Activated CD8-positive, alpha-beta T cell treated with anti-CD3 and anti-CD28 coated beads for 36 hours (primary cell): ENCODE measurements at regions not wholly inside any gene's neighbourhood (a gene's known extent, or its start where the extent isn't known, plus 50 kb on each side); places are given as distances from the start of the nearest gene placed in this dataset.

Experiments used
- ATAC-seq: fragments of 200-7000 bp; cut with Tn5 transposase; one replicate; pipeline ENCODE4 v1.10.0; 2021; ENCODE audit warnings: mild to moderate bottlenecking, moderate library complexity
- CTCF ChIA-PET: fragments of 350-600 bp; sonication (Branson Sonifier 250); formaldehyde crosslinking; loops from one replicate; lab custom pipeline; 2021; ENCODE audit warnings: antibody characterized with exemption; lab: Charles Lee
- POLR2A ChIA-PET: fragments of 350-600 bp; sonication (Branson Sonifier 250); formaldehyde crosslinking; loops from one replicate; lab custom pipeline; 2021; ENCODE audit warnings: antibody characterized with exemption; lab: Charles Lee
- DNase-seq: peaks from one replicate; pipeline ENCODE4 v3.0.0-alpha.2; 2020
- H3K27ac Mint-ChIP-seq: one replicate; pipeline ENCODE4 v1.8.0; 2021; ENCODE audit warnings: mild to moderate bottlenecking, mixed read lengths
- H3K27me3 Mint-ChIP-seq: one replicate; pipeline ENCODE4 v1.8.0; 2021; ENCODE audit warnings: mixed read lengths
- H3K36me3 Mint-ChIP-seq: one replicate; pipeline ENCODE4 v1.8.0; 2021; ENCODE audit warnings: low read depth, mixed read lengths
- H3K4me1 Mint-ChIP-seq: one replicate; pipeline ENCODE4 v1.8.0; 2021; ENCODE audit warnings: low read depth, mixed read lengths
- H3K4me3 Mint-ChIP-seq: one replicate; pipeline ENCODE4 v1.8.0; 2021; ENCODE audit warnings: mild to moderate bottlenecking, moderate library complexity, mixed read lengths
- H3K9me3 Mint-ChIP-seq: one replicate; pipeline ENCODE4 v1.8.0; 2021; ENCODE audit warnings: mixed read lengths
- CTCF ChIP-seq: fragments of 200-600 bp; IDR thresholded peaks from one replicate; pipeline ENCODE4 v1.8.0; 2022; ENCODE audit warnings: antibody characterized with exemption, mild to moderate bottlenecking
- intact Hi-C: fragments of 100-400 bp; cut with micrococcal nuclease; formaldehyde crosslinking; loops from one replicate; pipeline ENCODE4 v1.10.0; 2022

GRCh38 chr12:5232826-5233500 is 189.3 kb downstream of the KCNA5 start:
- ATAC-seq, result no peak
- Mint-ChIP-seq H3K4me1 (no peaks in the 10 kb centered on the region), H3K36me3 (no peaks in the 10 kb centered on the region), H3K9me3 (no peaks in the 10 kb centered on the region), H3K27me3 (peaks cover 8% of the 10 kb centered on the region), H3K4me3 (no peak overlapping the region), H3K27ac (no peak overlapping the region)
- intact Hi-C loops, result no loop called here
- DNase-seq, result no peak
- no peak for TF ChIP-seq CTCF
- CTCF ChIA-PET, result no interaction called here
- POLR2A ChIA-PET, result no interaction called here

GRCh38 chr12:5236022-5236640 is 192.5 kb downstream of the KCNA5 start:
- Mint-ChIP-seq H3K27me3 (peaks cover 8% of the 10 kb centered on the region), H3K9me3 (no peaks in the 10 kb centered on the region), H3K4me3 (no peak overlapping the region), H3K4me1 (no peaks in the 10 kb centered on the region), H3K27ac (no peak overlapping the region), H3K36me3 (no peaks in the 10 kb centered on the region)
- DNase-seq, result no peak
- intact Hi-C loops, result no loop called here
- POLR2A ChIA-PET, result no interaction called here
- no peak for ATAC-seq
- CTCF ChIA-PET, result no interaction called here
- TF ChIP-seq CTCF, result no peak

GRCh38 chr12:5242440-5242839 is 189.5 kb upstream of the NTF3 start:
- H3K27me3 Mint-ChIP-seq, result no peaks in the 10 kb centered on the region
- no peak for DNase-seq
- CTCF ChIA-PET, result no interaction called here
- no peaks in the 10 kb centered on the region for H3K9me3 Mint-ChIP-seq
- intact Hi-C loops, result no loop called here
- no peaks in the 10 kb centered on the region for H3K36me3 Mint-ChIP-seq
- no peaks in the 10 kb centered on the region for H3K4me1 Mint-ChIP-seq
- H3K27ac Mint-ChIP-seq, result no peak overlapping the region
- ATAC-seq, result no peak
- TF ChIP-seq CTCF, result no peak
- no peak overlapping the region for H3K4me3 Mint-ChIP-seq
- POLR2A ChIA-PET, result no interaction called here

- ChIA-PET POLR2A (no interaction called here), CTCF (interaction anchor here (1.0 kb wide), 1 partner anchor 9 kb away, joined by 3 read pairs; no protein-coding TSS in a partner anchor)
- ATAC-seq (no peak), DNase-seq (no peak)
- no peaks in the 10 kb centered on the region for H3K27me3 Mint-ChIP-seq
- no peaks in the 10 kb centered on the region for H3K36me3 Mint-ChIP-seq
- no peaks in the 10 kb centered on the region for H3K4me1 Mint-ChIP-seq
- H3K4me3 Mint-ChIP-seq, result no peak overlapping the region
- TF ChIP-seq CTCF, result no peak
- intact Hi-C loops, result no loop called here
- H3K9me3 Mint-ChIP-seq, result no peaks in the 10 kb centered on the region
- H3K27ac Mint-ChIP-seq, result no peak overlapping the region
Measured at GRCh38 chr12:5243014-5243413, 188.9 kb upstream of the NTF3 start.

- CTCF ChIA-PET, result no interaction called here
- Mint-ChIP-seq H3K27me3 (no peaks in the 10 kb centered on the region), H3K27ac (no peak overlapping the region), H3K4me1 (no peaks in the 10 kb centered on the region), H3K9me3 (no peaks in the 10 kb centered on the region), H3K36me3 (no peaks in the 10 kb centered on the region), H3K4me3 (no peak overlapping the region)
- DNase-seq, result no peak
- intact Hi-C loops, result no loop called here
- ATAC-seq, result no peak
- POLR2A ChIA-PET, result no interaction called here
- TF ChIP-seq CTCF, result no peak
Measured at GRCh38 chr12:5244513-5244972, 187.4 kb upstream of the NTF3 start.
